ENCODE measurements at regions not wholly inside any gene's neighbourhood (a gene's known extent, or its start where the extent isn't known, plus 50 kb on each side); places are given as distances from the start of the nearest gene placed in this dataset.

GRCh38 chr17:53006006-53006405 lies 816.7 kb upstream of the KIF2B start (continued):
- TF ChIP-seq ZNF462 (CRISPR knock-in tag; IDR thresholded peaks at IDR 0.05) = no peak

- no peak for DNase-seq (ENCODE audit: low spot score)
- Mint-ChIP-seq H3K36me3 (ENCODE audit: low read depth) (no peaks in the 10 kb centered on the region), H3K27ac (no peak overlapping the region), H3K4me1 (no peaks in the 10 kb centered on the region), H3K9me3 (no peaks in the 10 kb centered on the region), H3K27me3 (ENCODE audit: insufficient read depth, low read depth, poor library complexity) (no peaks in the 10 kb centered on the region), H3K4me3 (no peak overlapping the region)
- H3K9me2 ChIP-seq (ENCODE audit: insufficient read depth) = no peaks in the 10 kb centered on the region
- no peak for ATAC-seq
- H3K79me2 ChIP-seq (replicated peaks; ENCODE audit: insufficient read depth) = no peaks in the 10 kb centered on the region
- H2AFZ ChIP-seq = no peak overlapping the region
- no peaks in the 10 kb centered on the region for H3F3A ChIP-seq (replicated peaks; ENCODE audit: low read depth)
- H3K4me2 ChIP-seq = no peak overlapping the region
- H3K27ac ChIP-seq (ENCODE audit: low read depth) = no peak overlapping the region
- H4K20me1 ChIP-seq (replicated peaks; ENCODE audit: insufficient read depth) = no peaks in the 10 kb centered on the region
- no peaks in the 10 kb centered on the region for H3K36me3 ChIP-seq (ENCODE audit: insufficient read depth)
- H3K27me3 ChIP-seq (ENCODE audit: insufficient read depth) = no peaks in the 10 kb centered on the region
- H3K4me1 ChIP-seq (ENCODE audit: insufficient read depth) = no peaks in the 10 kb centered on the region
- H3K4me3 ChIP-seq = no peak overlapping the region
- TF ChIP-seq ZNF114 (CRISPR knock-in tag; IDR thresholded peaks at IDR 0.05) (no peak), ZNF462 (CRISPR knock-in tag; IDR thresholded peaks at IDR 0.05) (no peak), ZNF331 (CRISPR knock-in tag; IDR thresholded peaks at IDR 0.05; ENCODE audit: low read depth) (no peak), ETS1 (IDR thresholded peaks at IDR 0.05) (no peak), POLR2AphosphoS5 (IDR thresholded peaks at IDR 0.05; ENCODE audit: low read depth) (no peak), STAT1 (IDR thresholded peaks at IDR 0.05; ENCODE audit: unreplicated experiment) (no peak), JUNB (IDR thresholded peaks at IDR 0.05; ENCODE audit: unreplicated experiment) (no peak), CTCF (conservative IDR thresholded peaks at IDR 0.05; ENCODE audit: low read depth in 2 of 2) (no peak)
These were observed 817.8 kb upstream of the KIF2B start for GRCh38 chr17:53004902-53005301.

Data from GM23338 (cell line).